HFF-Myc (cell line): ENCODE measurements at regions not wholly inside any gene's neighbourhood (a gene's known extent, or its start where the extent isn't known, plus 50 kb on each side); places are given as distances from the start of the nearest gene placed in this dataset.

ENCODE experiments used
- DNase-seq: peaks from one replicate; pipeline ENCODE4 v3.0.0-alpha.2; 2011; ENCODE audit warnings: low read depth; ENCODE audit errors: extremely low read depth
- H3K4me3 ChIP-seq: replicated peaks from 2 replicates; pipeline ENCODE4 v1.5.1; 2011; ENCODE audit warnings: low read depth, mild to moderate bottlenecking, control low read depth, low read length
- CTCF ChIP-seq: IDR thresholded peaks from 2 replicates; pipeline ENCODE4 v1.5.1; 2012; ENCODE audit warnings: mild to moderate bottlenecking, low read depth, low read length, control low read depth; ENCODE audit errors: missing control alignments

DNA sequence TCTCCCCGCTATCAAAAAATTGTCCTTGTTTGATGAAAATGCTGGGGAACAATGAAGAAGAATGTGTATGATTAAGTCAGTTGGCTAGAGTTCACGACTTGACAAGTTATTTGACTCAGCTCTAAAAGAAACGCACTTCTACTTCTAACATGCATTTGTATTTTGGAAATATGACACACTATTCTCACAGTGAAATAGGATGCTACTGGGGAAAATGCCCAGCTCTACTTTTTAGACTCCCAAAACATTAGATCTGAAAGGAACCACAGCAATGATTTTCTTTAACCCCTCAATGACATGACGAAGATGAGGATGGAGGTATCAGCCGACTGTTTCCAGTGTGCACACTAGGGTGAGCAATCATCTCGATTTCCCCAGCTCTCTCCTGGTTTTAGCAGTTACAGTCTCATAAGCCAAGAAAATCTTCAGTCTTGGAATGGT, 83.6 kb upstream of the PCSK1 start:
- DNase-seq, result no peak
- no peak overlapping the region for H3K4me3 ChIP-seq
- no peak for TF ChIP-seq CTCF

DNA sequence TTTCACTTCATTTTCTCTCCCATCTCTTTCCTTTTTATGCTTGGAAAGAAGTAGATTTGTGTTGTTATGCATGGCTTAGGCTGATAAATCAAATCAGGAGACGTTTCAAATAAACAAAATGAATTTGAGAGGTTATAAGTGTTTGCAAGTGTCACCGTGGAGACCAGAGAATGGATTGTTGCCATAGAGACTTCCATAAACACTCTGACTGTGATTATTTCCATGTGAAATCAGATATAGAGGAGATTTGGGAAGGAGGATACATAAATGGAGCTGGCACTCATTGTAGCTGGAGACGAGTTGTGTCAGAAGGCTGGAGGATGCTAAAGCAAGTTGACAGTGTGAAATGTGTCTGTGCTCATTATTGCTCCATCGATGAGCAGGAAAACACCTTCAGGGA, 84.2 kb upstream of the PCSK1 start:
- no peak for TF ChIP-seq CTCF
- no peak overlapping the region for H3K4me3 ChIP-seq
- no peak for DNase-seq

DNA sequence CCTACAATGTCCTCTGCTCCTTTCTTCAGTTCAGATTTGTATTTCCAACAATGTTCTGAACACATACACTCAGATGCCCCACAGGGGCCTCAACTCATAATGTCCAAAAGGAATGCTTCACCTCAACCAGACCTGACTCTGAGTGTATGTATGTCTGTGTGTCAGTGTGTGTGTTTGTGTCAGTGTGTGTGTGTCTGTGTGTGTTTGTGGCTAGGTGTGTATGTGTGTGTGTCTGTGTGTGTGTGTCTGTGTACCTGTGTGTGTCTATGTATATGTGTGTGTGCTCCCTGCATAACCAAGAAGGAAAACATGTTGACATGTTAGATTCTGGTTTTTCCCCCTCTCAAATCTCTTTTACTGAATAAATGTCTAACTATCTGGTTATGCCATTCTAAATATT, 87.3 kb upstream of the PCSK1 start:
- TF ChIP-seq CTCF, result no peak
- H3K4me3 ChIP-seq, result no peak overlapping the region
- DNase-seq, result no peak

- DNase-seq, result no peak
- H3K4me3 ChIP-seq, result no peak overlapping the region
- TF ChIP-seq CTCF, result no peak
These were observed 89.7 kb upstream of the PCSK1 start for GRCh38 chr5:96522635-96523355.

DNA sequence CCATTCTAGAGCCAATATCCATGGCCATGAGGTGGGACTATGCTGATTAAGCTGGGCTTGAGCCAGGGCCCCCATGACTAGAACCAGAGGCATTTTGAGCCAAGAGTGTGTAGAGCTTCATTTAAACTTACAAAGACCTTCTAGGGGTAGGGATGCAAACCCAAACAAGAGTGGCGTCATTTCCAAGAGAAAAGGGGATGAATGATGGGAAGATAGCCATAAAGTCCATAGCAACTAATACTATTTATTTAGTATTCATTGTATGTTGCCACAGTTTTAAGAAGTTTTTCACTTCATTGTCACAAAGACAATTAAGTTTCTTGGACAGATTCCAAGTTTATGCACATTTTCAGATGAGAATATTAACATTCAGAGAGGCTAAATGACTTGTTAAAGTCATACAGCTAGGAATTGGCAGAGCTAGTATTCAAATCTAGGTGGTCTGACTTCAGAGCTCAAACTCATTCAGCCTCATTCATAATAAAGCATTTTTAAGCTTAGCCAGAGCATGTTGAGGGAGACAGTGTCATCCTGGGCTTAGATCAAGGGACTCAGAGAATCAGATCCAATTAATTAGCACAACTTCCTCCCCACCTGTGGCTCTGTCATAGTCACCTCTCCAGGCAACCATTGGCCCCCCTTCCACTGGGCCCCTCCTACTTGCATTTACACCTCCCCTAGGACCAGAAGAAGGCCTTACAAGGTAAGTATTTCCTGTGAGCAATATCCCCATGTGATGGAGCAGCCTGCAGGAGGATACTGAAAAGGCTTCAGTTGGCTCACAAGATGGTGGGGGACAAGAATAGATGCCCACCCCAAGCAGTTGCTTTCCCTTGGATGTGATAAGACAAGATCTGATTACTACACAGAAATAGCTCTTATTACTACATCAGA, 95.0 kb upstream of the PCSK1 start:
- H3K4me3 ChIP-seq, result no peak overlapping the region
- DNase-seq, result no peak
- TF ChIP-seq CTCF, result no peak

GRCh38 chr5:96528826-96529474, 95.9 kb upstream of the PCSK1 start:
- no peak overlapping the region for H3K4me3 ChIP-seq
- TF ChIP-seq CTCF, result no peak
- DNase-seq, result no peak
